HG02885 (cell line): ENCODE measurements at regions not wholly inside any gene's neighbourhood (a gene's known extent, or its start where the extent isn't known, plus 50 kb on each side); places are given as distances from the start of the nearest gene placed in this dataset.
"Not testable (repeated sequence)": the region's sequence is repeated elsewhere in the genome, so short reads cannot be mapped to it uniquely, and the experiment has no call there.

Source experiments
- ATAC-seq: cut with Tn5 transposase; IDR thresholded peaks from one replicate; pipeline ENCODE4 v1.9.1; 2021; ENCODE audit warnings: mild to moderate bottlenecking; ENCODE audit not compliant: unreplicated experiment, poor library complexity

DNA sequence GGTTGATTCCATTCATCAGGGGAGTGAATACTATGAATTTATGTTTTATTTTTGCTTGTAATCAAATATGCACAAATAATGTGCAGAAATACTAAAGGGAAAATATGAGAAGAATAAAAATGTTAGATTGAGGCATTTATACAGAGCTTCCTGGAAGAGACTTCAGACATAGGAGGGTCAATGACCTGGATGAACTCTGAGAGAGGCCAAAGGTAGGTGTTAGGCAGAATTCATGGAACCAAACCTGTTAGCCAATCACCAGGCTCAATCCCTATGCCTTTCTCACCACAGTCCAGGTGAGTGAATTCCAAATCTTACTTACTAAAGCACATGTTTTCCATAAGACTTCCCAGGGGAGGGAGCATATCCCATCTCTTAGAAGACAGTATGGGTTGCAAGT lies 130.4 kb upstream of the NTF3 start:
- no peak for ATAC-seq

DNA sequence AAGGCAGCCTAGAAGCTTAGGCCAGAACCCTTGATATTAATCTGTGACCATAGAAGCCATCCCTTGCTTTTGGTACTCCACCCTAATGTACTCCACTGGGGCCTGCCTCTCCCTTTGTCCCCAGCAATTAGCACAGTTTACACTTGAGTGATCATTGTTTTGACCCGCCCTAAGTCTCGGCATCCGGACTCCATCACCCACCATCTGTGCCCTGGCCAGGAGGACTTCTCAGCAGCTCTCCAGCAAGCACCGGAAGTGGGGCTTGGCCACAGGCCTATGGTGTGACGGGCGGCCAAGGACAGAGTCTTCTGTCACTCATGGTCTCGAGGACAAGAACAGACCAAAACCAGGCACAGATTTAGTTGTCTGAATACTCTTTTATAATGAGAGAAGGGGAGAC lies 126.5 kb upstream of the NTF3 start:
- ATAC-seq, result no peak

DNA sequence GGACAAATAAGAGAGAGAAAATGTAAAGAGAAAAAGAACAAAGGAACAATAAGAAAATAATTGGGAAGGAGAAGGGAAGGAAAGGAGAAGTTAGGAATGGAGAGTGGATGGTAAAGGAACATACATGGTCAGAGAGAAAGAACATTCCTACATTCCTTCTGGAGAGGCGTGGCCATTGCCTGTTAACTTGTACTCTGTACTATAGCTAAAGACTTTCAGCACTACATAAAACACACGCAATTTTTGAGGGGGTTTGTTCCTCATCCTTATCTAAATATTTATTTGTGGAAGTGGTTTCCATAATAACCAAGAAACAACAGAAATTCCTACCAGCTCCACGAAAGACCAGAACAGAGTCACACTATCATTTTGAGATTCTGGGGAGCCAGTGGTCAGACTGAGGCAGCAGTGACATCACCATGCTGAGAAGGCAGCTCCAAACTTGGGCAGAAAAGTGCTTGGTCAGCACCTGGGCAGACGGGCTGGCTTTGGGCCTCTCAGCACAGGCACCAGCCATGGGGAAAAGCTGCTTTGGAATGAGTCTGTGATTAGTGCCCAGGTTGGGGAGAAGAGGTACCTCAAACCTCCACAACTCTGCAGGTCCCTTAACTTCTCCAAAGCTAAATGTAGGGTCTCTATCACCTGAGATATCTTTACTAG lies 125.9 kb upstream of the NTF3 start:
- no peak for ATAC-seq

GRCh38 chr12:5307065-5307464 lies 124.8 kb upstream of the NTF3 start:
- no peak for ATAC-seq

- ATAC-seq, result no peak
Measured at GRCh38 chr12:5308216-5308615, 123.7 kb upstream of the NTF3 start.

GRCh38 chr12:5308996-5309395 lies 122.9 kb upstream of the NTF3 start:
- no peak for ATAC-seq

DNA sequence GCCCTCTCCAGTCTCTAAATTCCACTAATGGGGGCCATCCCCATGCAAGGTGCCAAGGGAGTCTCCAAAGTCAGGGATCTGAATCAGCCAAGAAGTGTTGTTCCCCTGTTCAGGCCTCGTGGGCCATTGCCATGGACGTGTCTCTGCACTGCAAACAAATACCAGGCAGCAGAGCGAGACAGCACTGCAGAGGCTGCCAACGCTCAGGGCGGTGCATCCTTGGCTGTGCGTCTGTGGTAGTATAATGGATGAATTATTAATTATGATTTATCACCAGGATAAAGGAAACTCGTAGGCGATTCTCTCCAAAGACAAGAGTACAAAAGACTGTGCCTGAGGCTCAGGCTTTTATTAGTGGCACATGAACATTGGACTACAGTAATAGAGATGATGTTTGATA lies 122.3 kb upstream of the NTF3 start:
- no peak for ATAC-seq

DNA sequence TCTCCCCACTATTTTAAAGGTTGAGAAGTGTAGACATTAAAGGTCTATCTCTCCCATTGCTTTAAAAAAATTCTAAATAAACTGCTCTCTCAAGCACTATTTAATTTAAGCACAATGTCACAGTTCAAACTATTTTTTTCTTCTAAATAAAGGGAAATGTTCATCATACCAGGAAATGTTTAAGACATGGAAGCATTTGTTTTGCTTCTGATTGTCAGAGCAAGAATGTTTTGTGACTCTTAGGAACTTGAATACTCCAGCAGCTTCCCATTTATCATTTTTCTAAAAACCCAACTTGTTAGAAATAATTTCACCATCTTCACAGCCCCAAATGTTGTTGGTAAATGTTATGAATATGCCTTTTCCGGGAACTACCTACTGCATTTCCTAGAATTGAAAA lies 121.8 kb upstream of the NTF3 start:
- ATAC-seq, result no peak

DNA sequence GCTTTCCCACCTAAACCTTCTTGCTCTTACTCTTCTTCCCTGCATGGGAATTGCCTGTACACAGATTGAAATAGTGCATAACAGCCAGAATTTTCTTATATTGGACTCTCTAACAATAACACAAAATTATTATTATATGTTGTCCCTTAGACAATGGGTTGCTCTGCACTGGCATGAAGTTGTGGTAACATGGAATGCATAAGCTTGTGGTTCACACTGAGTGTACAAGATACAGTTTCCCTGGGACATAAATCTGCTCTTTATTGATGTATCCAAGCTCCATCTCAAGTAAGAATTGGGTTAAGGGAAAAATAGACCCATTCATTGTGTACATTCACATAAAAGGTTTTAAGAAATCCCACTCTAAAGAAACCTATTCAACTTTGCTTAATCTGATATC lies 114.4 kb upstream of the NTF3 start:
- ATAC-seq, result no peak

- no peak for ATAC-seq
Measured at GRCh38 chr12:5318874-5319273, 113.0 kb upstream of the NTF3 start.

GRCh38 chr12:5328669-5329517 lies 103.0 kb upstream of the NTF3 start:
- no peak for ATAC-seq

DNA sequence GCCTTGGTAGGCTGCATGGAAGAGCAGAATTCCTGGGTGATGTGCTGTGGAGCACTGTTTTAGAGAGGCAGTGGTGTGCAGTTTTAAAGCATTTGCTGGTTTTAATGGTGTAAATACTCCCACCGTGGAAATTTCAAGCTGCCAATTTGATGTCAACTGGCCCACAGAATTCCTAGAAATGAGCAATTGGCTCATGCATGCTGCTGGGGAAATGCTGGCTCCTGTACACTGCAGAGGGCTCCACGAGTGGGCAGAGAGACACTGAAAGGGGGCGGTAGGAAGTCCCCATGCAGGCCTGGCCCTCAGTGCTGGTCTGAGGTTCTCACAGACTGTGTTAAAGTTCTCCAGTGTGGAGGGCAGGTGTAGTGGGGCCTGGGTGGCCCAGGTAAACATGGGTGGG lies 99.4 kb upstream of the NTF3 start:
- ATAC-seq, result no peak

DNA sequence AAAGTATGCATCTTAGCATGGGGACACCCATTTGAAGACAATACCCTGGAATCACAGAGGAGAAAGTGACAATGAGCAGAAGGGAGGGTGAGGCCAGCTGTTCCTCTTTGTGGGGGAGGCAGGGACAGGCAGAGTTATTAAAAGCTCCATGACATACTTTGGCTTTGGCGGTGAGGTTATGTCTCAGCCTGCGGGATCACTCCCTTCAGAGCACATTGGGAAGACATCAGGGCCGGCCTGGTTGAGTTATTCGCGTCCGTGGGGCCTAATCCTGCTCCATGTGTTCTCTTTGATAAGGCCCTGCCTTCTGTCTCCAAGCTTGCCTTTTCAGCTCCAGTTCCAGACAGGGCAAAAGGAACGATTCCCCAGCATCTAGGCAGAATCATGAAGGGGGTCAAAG lies 98.8 kb upstream of the NTF3 start:
- no peak for ATAC-seq

DNA sequence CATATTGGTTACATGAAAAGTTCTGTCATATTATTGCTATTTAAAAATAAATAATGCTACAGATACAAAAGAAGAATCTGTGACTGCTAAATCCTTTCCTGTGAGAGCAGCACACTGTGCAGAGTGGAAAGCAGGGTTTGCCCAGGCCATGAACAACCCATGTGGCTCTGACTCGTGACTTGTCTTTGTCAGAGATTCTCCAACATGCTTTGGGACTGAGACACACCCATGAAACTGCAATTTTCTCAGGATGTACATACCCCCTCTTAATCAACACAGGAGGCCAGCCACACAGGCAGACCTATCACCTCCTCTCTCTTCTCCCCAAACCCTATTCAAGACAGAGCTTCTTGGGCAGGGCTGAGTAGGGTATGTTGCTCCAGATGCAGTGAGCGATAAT lies 96.8 kb upstream of the NTF3 start:
- no peak for ATAC-seq

DNA sequence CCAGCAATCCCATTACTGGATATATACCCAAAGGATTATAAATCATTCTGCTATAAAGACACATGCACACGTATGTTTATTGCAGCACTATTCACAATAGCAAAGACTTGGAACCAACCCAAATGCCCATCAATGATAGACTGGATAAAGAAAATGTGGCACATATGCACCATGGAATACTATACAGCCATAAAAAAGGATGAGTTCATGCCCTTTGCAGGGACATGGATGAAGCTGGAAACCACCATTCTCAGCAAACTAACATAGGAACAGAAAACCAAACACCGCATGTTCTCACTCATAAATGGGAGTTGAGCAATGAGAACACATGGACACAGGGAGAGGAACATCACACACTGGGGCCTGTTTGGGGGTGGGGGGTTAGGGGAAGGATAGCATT lies 90.8 kb upstream of the NTF3 start:
- ATAC-seq, result not testable (repeated sequence)

GRCh38 chr12:5343711-5344110 lies 88.2 kb upstream of the NTF3 start:
- ATAC-seq, result no peak

- ATAC-seq, result no peak
Measured at GRCh38 chr12:5344131-5344530, 87.8 kb upstream of the NTF3 start.

GRCh38 chr12:5345534-5345933 lies 86.4 kb upstream of the NTF3 start:
- no peak for ATAC-seq

- ATAC-seq, result no peak
Measured at GRCh38 chr12:5348057-5348456, 83.9 kb upstream of the NTF3 start.

GRCh38 chr12:5348491-5348890 lies 83.4 kb upstream of the NTF3 start:
- no peak for ATAC-seq

- ATAC-seq, result no peak
Measured at GRCh38 chr12:5364036-5364770, 67.7 kb upstream of the NTF3 start.
